ENCODE measurements at regions not wholly inside any gene's neighbourhood (a gene's known extent, or its start where the extent isn't known, plus 50 kb on each side); places are given as distances from the start of the nearest gene placed in this dataset.

GRCh38 chrX:63932907-63933306 lies 147.9 kb upstream of the ARHGEF9 start:
- Histone ChIP-seq H3K9me3 (no peaks in the 10 kb centered on the region), H3K4me3 (no peak overlapping the region), H3K36me3 (ENCODE audit: low read depth) (no peaks in the 10 kb centered on the region), H3K4me1 (ENCODE audit: low read depth) (no peaks in the 10 kb centered on the region)
- TF ChIP-seq CTCF (IDR thresholded peaks at IDR 0.05) = no peak
- intact Hi-C loops (cut with DNase I, micrococcal nuclease) = no loop called here
- ATAC-seq (no peak), DNase-seq (no peak)

GRCh38 chrX:63932006-63932405 lies 147.0 kb upstream of the ARHGEF9 start:
- intact Hi-C loops (cut with DNase I, micrococcal nuclease) = no loop called here
- DNase-seq = no peak
- Histone ChIP-seq H3K4me3 (no peak overlapping the region), H3K9me3 (no peaks in the 10 kb centered on the region), H3K4me1 (ENCODE audit: low read depth) (no peaks in the 10 kb centered on the region), H3K36me3 (ENCODE audit: low read depth) (no peaks in the 10 kb centered on the region)
- ATAC-seq = no peak
- no peak for TF ChIP-seq CTCF (IDR thresholded peaks at IDR 0.05)

GRCh38 chrX:63930140-63930539 lies 145.1 kb upstream of the ARHGEF9 start:
- intact Hi-C loops (cut with DNase I, micrococcal nuclease) = no loop called here
- ATAC-seq = no peak
- Histone ChIP-seq H3K36me3 (ENCODE audit: low read depth) (no peaks in the 10 kb centered on the region), H3K4me3 (no peak overlapping the region), H3K9me3 (no peaks in the 10 kb centered on the region), H3K4me1 (ENCODE audit: low read depth) (no peaks in the 10 kb centered on the region)
- DNase-seq = no peak
- no peak for TF ChIP-seq CTCF (IDR thresholded peaks at IDR 0.05)

- H3K4me1 ChIP-seq (ENCODE audit: low read depth) = no peaks in the 10 kb centered on the region
- intact Hi-C loops (cut with DNase I, micrococcal nuclease) = no loop called here
- DNase-seq (no peak), ATAC-seq (no peak)
- H3K36me3 ChIP-seq (ENCODE audit: low read depth) = no peaks in the 10 kb centered on the region
- no peak for TF ChIP-seq CTCF (IDR thresholded peaks at IDR 0.05)
- H3K4me3 ChIP-seq = no peak overlapping the region
- no peaks in the 10 kb centered on the region for H3K9me3 ChIP-seq
These were observed 144.6 kb upstream of the ARHGEF9 start for GRCh38 chrX:63929608-63930007.

- Histone ChIP-seq H3K9me3 (no peaks in the 10 kb centered on the region), H3K4me3 (no peak overlapping the region), H3K4me1 (ENCODE audit: low read depth) (no peaks in the 10 kb centered on the region), H3K36me3 (ENCODE audit: low read depth) (no peaks in the 10 kb centered on the region)
- DNase-seq = no peak
- intact Hi-C loops (cut with DNase I, micrococcal nuclease) = no loop called here
- no peak for ATAC-seq
- TF ChIP-seq CTCF (IDR thresholded peaks at IDR 0.05) = no peak
These were observed 142.8 kb upstream of the ARHGEF9 start for GRCh38 chrX:63927848-63928247.

- Histone ChIP-seq H3K9me3 (no peaks in the 10 kb centered on the region), H3K4me1 (ENCODE audit: low read depth) (no peaks in the 10 kb centered on the region), H3K36me3 (ENCODE audit: low read depth) (no peaks in the 10 kb centered on the region), H3K4me3 (no peak overlapping the region)
- intact Hi-C loops (cut with DNase I, micrococcal nuclease) = no loop called here
- no peak for TF ChIP-seq CTCF (IDR thresholded peaks at IDR 0.05)
- DNase-seq (no peak), ATAC-seq (no peak)
These were observed 137.2 kb upstream of the ARHGEF9 start for GRCh38 chrX:63922221-63922620.

Data from mucosa of descending colon (tissue), 3 donors.